Fibroblast of lung (primary cell): ENCODE measurements at regions not wholly inside any gene's neighbourhood (a gene's known extent, or its start where the extent isn't known, plus 50 kb on each side); places are given as distances from the start of the nearest gene placed in this dataset.

Source experiments
- DNase-seq, 2 donors: peaks; one replicate each; pipeline versions ENCODE4 v3.0.0 to v3.0.0-alpha.2; 2010; ENCODE audit warnings: low read depth in 2 of 2
- H2AFZ ChIP-seq: 2 replicates; pipeline ENCODE4 v1.5.1; 2012; ENCODE audit warnings: low read length, control low read depth, inconsistent platforms
- H3K27ac ChIP-seq: 2 replicates; pipeline ENCODE4 v1.5.1; 2011; ENCODE audit warnings: low read length, control low read depth; ENCODE audit not compliant: insufficient read depth
- H3K27me3 ChIP-seq: 2 replicates; pipeline ENCODE4 v1.5.1; 2011; ENCODE audit warnings: mild to moderate bottlenecking, low read length; ENCODE audit not compliant: control insufficient read depth, insufficient read depth
- H3K36me3 ChIP-seq: 2 replicates; pipeline ENCODE4 v1.5.1; 2011; ENCODE audit warnings: low read length; ENCODE audit not compliant: control insufficient read depth, insufficient read depth
- H3K4me1 ChIP-seq: 2 replicates; pipeline ENCODE4 v1.5.1; 2011; ENCODE audit warnings: low read length; ENCODE audit not compliant: control insufficient read depth, insufficient read depth; ENCODE audit errors: extremely low read depth
- H3K4me2 ChIP-seq: 2 replicates; pipeline ENCODE4 v1.5.1; 2011; ENCODE audit warnings: low read length, control low read depth; ENCODE audit not compliant: insufficient read depth; ENCODE audit errors: extremely low read depth
- H3K4me3 ChIP-seq, 4 experiments: fragments of 200-600 bp in 1 of 4; sonication (generic) in 1 of 4; replicated peaks in 1 of 4; 2 replicates each; pipeline ENCODE4 v1.5.1; 2011 to 2016; ENCODE audit warnings: low read length in 4 of 4, low read depth in 3 of 4, mild to moderate bottlenecking in 3 of 4, control low read depth in 2 of 4, inconsistent platforms in 1 of 4, mixed read lengths in 1 of 4; ENCODE audit not compliant: insufficient read depth in 1 of 4; ENCODE audit errors: control extremely low read depth in 1 of 4
- H3K79me2 ChIP-seq: 2 replicates; pipeline ENCODE4 v1.5.1; 2012; ENCODE audit warnings: mild to moderate bottlenecking, low read length, inconsistent platforms; ENCODE audit not compliant: control insufficient read depth, insufficient read depth
- H3K9ac ChIP-seq: 2 replicates; pipeline ENCODE4 v1.5.1; 2011; ENCODE audit warnings: mild to moderate bottlenecking, low read length, control low read depth; ENCODE audit not compliant: insufficient read depth
- H3K9me3 ChIP-seq: 2 replicates; pipeline ENCODE4 v1.5.1; 2012; ENCODE audit warnings: low read depth, low read length; ENCODE audit not compliant: control insufficient read depth, insufficient read depth
- H4K20me1 ChIP-seq: 2 replicates; pipeline ENCODE4 v1.5.1; 2011; ENCODE audit warnings: low read length; ENCODE audit not compliant: control insufficient read depth, insufficient read depth; ENCODE audit errors: extremely low read depth
- CTCF ChIP-seq, 2 donors: IDR thresholded peaks in 1 of 2; conservative IDR thresholded peaks in 1 of 2; 1 replicate in 1 of 2; 2 replicates in 1 of 2; pipeline ENCODE4 v1.5.1; 2011 to 2012; ENCODE audit warnings: low read length in 2 of 2, control low read depth in 1 of 2, inconsistent platforms in 1 of 2, low read depth in 1 of 2, mild to moderate bottlenecking in 1 of 2
- EZH2 ChIP-seq: IDR thresholded peaks from 2 replicates; pipeline ENCODE4 v1.5.1; 2012; ENCODE audit warnings: low read length, control low read depth, mild to moderate bottlenecking; ENCODE audit errors: missing control alignments

- DNase-seq = no peak
- Histone ChIP-seq H4K20me1 (no peaks in the 10 kb centered on the region), H3K4me2 (no peak overlapping the region), H3K9me3 (no peaks in the 10 kb centered on the region), H3K4me3 (no peak overlapping the region), H3K4me1 (no peaks in the 10 kb centered on the region), H3K27me3 (no peaks in the 10 kb centered on the region), H3K36me3 (no peaks in the 10 kb centered on the region), H3K79me2 (no peaks in the 10 kb centered on the region), H3K9ac (no peak overlapping the region), H2AFZ (no peak overlapping the region), H3K27ac (no peak overlapping the region)
- TF ChIP-seq CTCF (conservative IDR thresholded peaks at IDR 0.05 in 1 of 2, IDR thresholded peaks at IDR 0.05 in 1 of 2; ENCODE audit: low read depth in 1 of 2, low read length in 2 of 2) = no peak
Measured at GRCh38 chr3:182246870-182247269, 535.1 kb downstream of the SOX2 start.

- no peak overlapping the region for H3K27ac ChIP-seq
- no peak overlapping the region for H2AFZ ChIP-seq
- H3K9me3 ChIP-seq = no peaks in the 10 kb centered on the region
- TF ChIP-seq CTCF (conservative IDR thresholded peaks at IDR 0.05 in 1 of 2, IDR thresholded peaks at IDR 0.05 in 1 of 2; ENCODE audit: low read depth in 1 of 2, low read length in 2 of 2) (no peak), EZH2 (no peak)
- H4K20me1 ChIP-seq = no peaks in the 10 kb centered on the region
- no peaks in the 10 kb centered on the region for H3K27me3 ChIP-seq
- H3K79me2 ChIP-seq = no peaks in the 10 kb centered on the region
- DNase-seq = no peak
- no peaks in the 10 kb centered on the region for H3K36me3 ChIP-seq
- no peak overlapping the region for H3K9ac ChIP-seq
- no peak overlapping the region for H3K4me3 ChIP-seq
- no peak overlapping the region for H3K4me2 ChIP-seq
- H3K4me1 ChIP-seq = no peaks in the 10 kb centered on the region
Measured at GRCh38 chr3:182248349-182248880, 536.7 kb downstream of the SOX2 start.

- H2AFZ ChIP-seq = no peak overlapping the region
- H3K36me3 ChIP-seq = no peaks in the 10 kb centered on the region
- TF ChIP-seq EZH2 (no peak), CTCF (conservative IDR thresholded peaks at IDR 0.05 in 1 of 2, IDR thresholded peaks at IDR 0.05 in 1 of 2; ENCODE audit: low read depth in 1 of 2, low read length in 2 of 2) (no peak)
- H3K4me2 ChIP-seq = no peak overlapping the region
- no peak overlapping the region for H3K27ac ChIP-seq
- no peak overlapping the region for H3K4me3 ChIP-seq
- no peaks in the 10 kb centered on the region for H3K9me3 ChIP-seq
- H3K27me3 ChIP-seq = no peaks in the 10 kb centered on the region
- no peaks in the 10 kb centered on the region for H3K4me1 ChIP-seq
- H3K79me2 ChIP-seq = no peaks in the 10 kb centered on the region
- no peak overlapping the region for H3K9ac ChIP-seq
- H4K20me1 ChIP-seq = no peaks in the 10 kb centered on the region
- DNase-seq = no peak
Measured at GRCh38 chr3:182252802-182253201, 540.5 kb upstream of the ATP11B start.
